Activated CD4-positive, alpha-beta T cell treated with anti-CD3 and anti-CD28 coated beads, Interleukin-2, amount 10 ng/mL, durations not matched to agents 7 days and 5 days (primary cell): ENCODE measurements at regions not wholly inside any gene's neighbourhood (a gene's known extent, or its start where the extent isn't known, plus 50 kb on each side); places are given as distances from the start of the nearest gene placed in this dataset.
"Not testable (repeated sequence)": the region's sequence is repeated elsewhere in the genome, so short reads cannot be mapped to it uniquely, and the experiment has no call there.

ENCODE experiments used
- CTCF ChIA-PET: fragments of 350-600 bp; sonication (Branson Sonifier 250); formaldehyde crosslinking; loops from one replicate; lab custom pipeline; 2021; ENCODE audit warnings: antibody characterized with exemption; lab: Charles Lee
- POLR2A ChIA-PET: fragments of 350-600 bp; sonication (Branson Sonifier 250); formaldehyde crosslinking; loops from one replicate; lab custom pipeline; 2021; ENCODE audit warnings: antibody characterized with exemption; lab: Charles Lee
- DNase-seq: peaks from one replicate; pipeline ENCODE4 v3.0.0-alpha.2; 2020
- H3K27ac Mint-ChIP-seq: one replicate; pipeline ENCODE4 v1.8.0; 2021; ENCODE audit warnings: mild to moderate bottlenecking, moderate library complexity, mixed read lengths
- H3K27me3 Mint-ChIP-seq: one replicate; pipeline ENCODE4 v1.8.0; 2021; ENCODE audit warnings: mixed read lengths
- H3K36me3 Mint-ChIP-seq: one replicate; pipeline ENCODE4 v1.8.0; 2021; ENCODE audit warnings: low read depth, mixed read lengths
- H3K4me1 Mint-ChIP-seq: one replicate; pipeline ENCODE4 v1.8.0; 2021; ENCODE audit warnings: mixed read lengths
- H3K4me3 Mint-ChIP-seq: one replicate; pipeline ENCODE4 v1.8.0; 2021; ENCODE audit warnings: mild to moderate bottlenecking, moderate library complexity, mixed read lengths
- H3K9me3 Mint-ChIP-seq: one replicate; pipeline ENCODE4 v1.8.0; 2021; ENCODE audit warnings: mixed read lengths

GRCh38 chr14:21861153-21861552 is 187.5 kb upstream of the OR4E1 start:
- peaks cover 9% of the 10 kb centered on the region for H3K36me3 Mint-ChIP-seq
- POLR2A ChIA-PET, result interaction anchor here (0.9 kb wide), 1 partner anchor 9 kb away, joined by 4 read pairs; no protein-coding TSS in a partner anchor

GRCh38 chr14:21860172-21860571 is 186.6 kb upstream of the OR4E1 start:
- CTCF ChIA-PET, result interaction anchor here (1.0 to 2.8 kb wide), 3 partner anchors 9 to 710 kb away, joined by 3 to 10 read pairs (median 4); no protein-coding TSS in a partner anchor
- peaks cover 7% of the 10 kb centered on the region for H3K4me1 Mint-ChIP-seq
- DNase-seq, result peak; percentile 63
- POLR2A ChIA-PET, result no interaction called here
- H3K9me3 Mint-ChIP-seq, result no peaks in the 10 kb centered on the region
- H3K4me3 Mint-ChIP-seq, result peak overlapping the region; percentile 36
- H3K27ac Mint-ChIP-seq, result peak overlapping the region; percentile 52
- peaks cover 9% of the 10 kb centered on the region for H3K36me3 Mint-ChIP-seq
- H3K27me3 Mint-ChIP-seq, result peaks cover 23% of the 10 kb centered on the region

More at GRCh38 chr14:21861153-21861552, 187.5 kb upstream of the OR4E1 start:
- Mint-ChIP-seq H3K27ac (peak overlapping the region; percentile 69), H3K9me3 (no peaks in the 10 kb centered on the region), H3K27me3 (peaks cover 22% of the 10 kb centered on the region), H3K4me3 (peak overlapping the region; percentile 70), H3K4me1 (peaks cover 9% of the 10 kb centered on the region)
- CTCF ChIA-PET, result interaction anchor here (1.7 to 2.8 kb wide), 2 partner anchors 15 to 709 kb away, joined by 4 to 10 read pairs; no protein-coding TSS in a partner anchor
- DNase-seq, result no peak

DNA sequence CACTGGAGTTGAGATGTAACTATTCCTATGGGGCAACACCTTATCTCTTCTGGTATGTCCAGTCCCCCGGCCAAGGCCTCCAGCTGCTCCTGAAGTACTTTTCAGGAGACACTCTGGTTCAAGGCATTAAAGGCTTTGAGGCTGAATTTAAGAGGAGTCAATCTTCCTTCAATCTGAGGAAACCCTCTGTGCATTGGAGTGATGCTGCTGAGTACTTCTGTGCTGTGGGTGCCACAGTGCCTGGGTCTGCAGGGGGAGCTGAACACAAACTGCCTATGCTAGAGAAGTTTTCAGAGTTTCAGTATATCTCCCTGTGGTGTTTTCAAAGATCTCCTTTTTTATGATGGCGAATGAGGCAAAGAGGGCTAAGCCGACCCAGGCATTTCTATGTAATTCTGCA is 179.2 kb upstream of the OR4E1 start:
- peaks cover 21% of the 10 kb centered on the region for H3K4me1 Mint-ChIP-seq
- H3K27me3 Mint-ChIP-seq, result peaks cover 24% of the 10 kb centered on the region
- DNase-seq, result no peak
- H3K27ac Mint-ChIP-seq, result peak overlapping the region; percentile 90
- H3K9me3 Mint-ChIP-seq, result no peaks in the 10 kb centered on the region
- ChIA-PET POLR2A (no interaction called here), CTCF (interaction anchor here (0.9 to 1.9 kb wide), 8 partner anchors 9 to 1014 kb away, joined by 3 to 5 read pairs (median 3); no protein-coding TSS in a partner anchor)
- H3K4me3 Mint-ChIP-seq, result peak overlapping the region; percentile 76
- peaks cover 36% of the 10 kb centered on the region for H3K36me3 Mint-ChIP-seq

- Mint-ChIP-seq H3K9me3 (no peaks in the 10 kb centered on the region), H3K4me3 (peak overlapping the region; percentile 76), H3K36me3 (peaks cover 36% of the 10 kb centered on the region), H3K27me3 (peaks cover 21% of the 10 kb centered on the region), H3K27ac (peak overlapping the region; percentile 90), H3K4me1 (peaks cover 21% of the 10 kb centered on the region)
- ChIA-PET CTCF (interaction anchor here (0.9 to 1.9 kb wide), 14 partner anchors 9 to 1014 kb away, joined by 3 to 7 read pairs (median 3); no protein-coding TSS in a partner anchor), POLR2A (interaction anchor here (0.9 kb wide), 1 partner anchor 9 kb away, joined by 4 read pairs; no protein-coding TSS in a partner anchor)
- peak; percentile 85 for DNase-seq
Observed at GRCh38 chr14:21852061-21852664, 178.5 kb upstream of the OR4E1 start.

DNA sequence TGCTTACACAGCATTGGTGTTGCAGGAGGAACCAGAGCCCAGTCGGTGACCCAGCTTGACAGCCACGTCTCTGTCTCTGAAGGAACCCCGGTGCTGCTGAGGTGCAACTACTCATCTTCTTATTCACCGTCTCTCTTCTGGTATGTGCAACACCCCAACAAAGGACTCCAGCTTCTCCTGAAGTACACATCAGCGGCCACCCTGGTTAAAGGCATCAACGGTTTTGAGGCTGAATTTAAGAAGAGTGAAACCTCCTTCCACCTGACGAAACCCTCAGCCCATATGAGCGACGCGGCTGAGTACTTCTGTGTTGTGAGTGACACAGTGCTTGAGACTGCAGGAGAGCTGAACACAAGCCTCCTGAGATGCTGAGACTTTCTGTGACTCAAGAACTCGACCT is 173.3 kb upstream of the OR4E1 start:
- Mint-ChIP-seq H3K36me3 (peaks cover 22% of the 10 kb centered on the region), H3K4me3 (peak overlapping the region; percentile 76), H3K27me3 (peaks cover 37% of the 10 kb centered on the region), H3K27ac (peak overlapping the region; percentile 90), H3K4me1 (peaks cover 13% of the 10 kb centered on the region)
- POLR2A ChIA-PET, H3K9me3 Mint-ChIP-seq: not testable (repeated sequence)
- CTCF ChIA-PET, result interaction anchor here (0.7 to 1.9 kb wide), 4 partner anchors 12 to 709 kb away, joined by 3 to 4 read pairs (median 3); no protein-coding TSS in a partner anchor
- DNase-seq, result peak; percentile 42

GRCh38 chr14:21846227-21846885 is 172.7 kb upstream of the OR4E1 start:
- Mint-ChIP-seq H3K36me3 (peaks cover 22% of the 10 kb centered on the region), H3K27ac (peak overlapping the region; percentile 90), H3K27me3 (peaks cover 37% of the 10 kb centered on the region), H3K4me3 (peak overlapping the region; percentile 76), H3K4me1 (peaks cover 10% of the 10 kb centered on the region), H3K9me3 (no peaks in the 10 kb centered on the region)
- DNase-seq, result peak; percentile 74
- CTCF ChIA-PET, result interaction anchor here (0.8 to 1.9 kb wide), 3 partner anchors 13 to 724 kb away, joined by 3 to 4 read pairs (median 4); no protein-coding TSS in a partner anchor
- POLR2A ChIA-PET, result interaction anchor here (0.6 kb wide), 1 partner anchor 17 kb away, joined by 6 read pairs; no protein-coding TSS in a partner anchor

GRCh38 chr14:21840765-21841164 is 167.1 kb upstream of the OR4E1 start:
- H3K36me3 Mint-ChIP-seq, result no peaks in the 10 kb centered on the region
- CTCF ChIA-PET, result no interaction called here
- DNase-seq, result no peak
- peak overlapping the region; percentile 56 for H3K4me3 Mint-ChIP-seq
- POLR2A ChIA-PET, result no interaction called here
- peaks cover 6% of the 10 kb centered on the region for H3K9me3 Mint-ChIP-seq
- H3K27ac Mint-ChIP-seq, result peak overlapping the region; percentile 66
- H3K27me3 Mint-ChIP-seq, result peaks cover 43% of the 10 kb centered on the region
- H3K4me1 Mint-ChIP-seq, result peaks cover 10% of the 10 kb centered on the region

GRCh38 chr14:21833836-21834235 is 160.2 kb upstream of the OR4E1 start:
- H3K27me3 Mint-ChIP-seq, result peaks cover 29% of the 10 kb centered on the region
- H3K4me3 Mint-ChIP-seq, result no peak overlapping the region
- ChIA-PET CTCF (no interaction called here), POLR2A (no interaction called here)
- H3K4me1 Mint-ChIP-seq, result no peaks in the 10 kb centered on the region
- no peak overlapping the region for H3K27ac Mint-ChIP-seq
- H3K9me3 Mint-ChIP-seq, result peaks cover 6% of the 10 kb centered on the region
- H3K36me3 Mint-ChIP-seq, result no peaks in the 10 kb centered on the region
- DNase-seq, result no peak

DNA sequence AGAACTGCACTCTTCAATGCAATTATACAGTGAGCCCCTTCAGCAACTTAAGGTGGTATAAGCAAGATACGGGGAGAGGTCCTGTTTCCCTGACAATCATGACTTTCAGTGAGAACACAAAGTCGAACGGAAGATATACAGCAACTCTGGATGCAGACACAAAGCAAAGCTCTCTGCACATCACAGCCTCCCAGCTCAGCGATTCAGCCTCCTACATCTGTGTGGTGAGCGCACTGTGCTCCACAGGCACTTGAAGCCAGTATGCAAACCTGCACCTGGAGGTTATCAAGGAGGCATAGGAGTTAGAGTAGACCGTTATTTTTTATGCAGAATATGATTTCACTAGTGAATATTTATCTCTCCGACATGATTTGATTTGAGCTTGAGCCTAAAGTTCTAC is 152.2 kb upstream of the OR4E1 start:
- DNase-seq, result no peak
- POLR2A ChIA-PET, result interaction anchor here (1.2 kb wide), 1 partner anchor 730 kb away, joined by 3 read pairs; no protein-coding TSS in a partner anchor
- H3K4me1 Mint-ChIP-seq, result peaks cover 9% of the 10 kb centered on the region
- no peak overlapping the region for H3K27ac Mint-ChIP-seq
- peaks cover 33% of the 10 kb centered on the region for H3K27me3 Mint-ChIP-seq
- H3K36me3 Mint-ChIP-seq, result no peaks in the 10 kb centered on the region
- peak overlapping the region; percentile 55 for H3K4me3 Mint-ChIP-seq
- CTCF ChIA-PET, result interaction anchor here (0.9 to 1.4 kb wide), 2 partner anchors 14 to 738 kb away, joined by 3 read pairs; no protein-coding TSS in a partner anchor
- no peaks in the 10 kb centered on the region for H3K9me3 Mint-ChIP-seq

GRCh38 chr14:21825149-21825743 is 151.6 kb upstream of the OR4E1 start:
- Mint-ChIP-seq H3K27me3 (peaks cover 39% of the 10 kb centered on the region), H3K4me3 (peak overlapping the region; percentile 55), H3K36me3 (no peaks in the 10 kb centered on the region), H3K9me3 (no peaks in the 10 kb centered on the region), H3K4me1 (peaks cover 9% of the 10 kb centered on the region), H3K27ac (no peak overlapping the region)
- CTCF ChIA-PET, result interaction anchor here (0.9 to 1.4 kb wide), 4 partner anchors 9 to 85 kb away, joined by 3 to 6 read pairs (median 4); no protein-coding TSS in a partner anchor
- peak; percentile 65 for DNase-seq
- POLR2A ChIA-PET, result interaction anchor here (0.5 to 1.2 kb wide), 3 partner anchors 682 to 731 kb away, joined by 3 to 5 read pairs (median 3); no protein-coding TSS in a partner anchor

DNA sequence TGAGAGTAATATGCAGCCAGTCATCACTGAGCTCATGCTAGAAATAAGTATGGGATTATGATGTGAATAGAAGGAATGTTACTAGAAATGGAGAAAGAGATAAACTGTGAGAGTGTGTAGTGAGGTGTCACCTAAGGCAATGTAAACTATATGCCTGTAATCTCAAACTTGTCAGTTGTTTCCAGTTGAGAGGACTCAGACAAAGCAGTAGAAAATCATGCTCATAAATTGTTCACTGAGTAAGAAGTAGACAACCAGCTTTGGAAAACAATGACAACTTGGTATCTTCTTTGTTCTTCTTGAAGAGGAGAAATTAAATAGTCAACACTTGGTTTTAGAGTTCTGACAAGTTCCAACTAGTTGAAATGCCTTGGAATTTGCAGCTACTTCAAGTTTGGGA is 148.5 kb upstream of the OR4E1 start:
- ChIA-PET POLR2A (interaction anchor here (0.6 kb wide), 1 partner anchor 70 kb away, joined by 3 read pairs; no protein-coding TSS in a partner anchor), CTCF (interaction anchor here (0.6 to 1.3 kb wide), 2 partner anchors 30 to 1381 kb away, joined by 3 read pairs; no protein-coding TSS in a partner anchor)
- H3K27me3 Mint-ChIP-seq, result peaks cover 40% of the 10 kb centered on the region
- no peaks in the 10 kb centered on the region for H3K36me3 Mint-ChIP-seq
- no peak overlapping the region for H3K27ac Mint-ChIP-seq
- no peak overlapping the region for H3K4me3 Mint-ChIP-seq
- no peak for DNase-seq
- H3K9me3 Mint-ChIP-seq, result peaks cover under 1% of the 10 kb centered on the region
- peaks cover 9% of the 10 kb centered on the region for H3K4me1 Mint-ChIP-seq

- DNase-seq, result no peak
- H3K4me3 Mint-ChIP-seq, result no peak overlapping the region
- peaks cover 40% of the 10 kb centered on the region for H3K27me3 Mint-ChIP-seq
- CTCF ChIA-PET, result interaction anchor here (0.6 to 1.3 kb wide), 2 partner anchors 31 to 750 kb away, joined by 3 read pairs; no protein-coding TSS in a partner anchor
- POLR2A ChIA-PET, result no interaction called here
- peaks cover 8% of the 10 kb centered on the region for H3K9me3 Mint-ChIP-seq
- H3K27ac Mint-ChIP-seq, result no peak overlapping the region
- H3K36me3 Mint-ChIP-seq, result no peaks in the 10 kb centered on the region
- peaks cover 5% of the 10 kb centered on the region for H3K4me1 Mint-ChIP-seq
Observed at GRCh38 chr14:21820631-21821030, 147.0 kb upstream of the OR4E1 start.
